A549 (cell line): ENCODE measurements at regions not wholly inside any gene's neighbourhood (a gene's known extent, or its start where the extent isn't known, plus 50 kb on each side); places are given as distances from the start of the nearest gene placed in this dataset.

Source experiments
- ATAC-seq, 2 experiments: fragments of 200-7000 bp in 1 of 2; fragments of >200 bp in 1 of 2; cut with Nextera tagmentation in 1 of 2; cut with Tn5 transposase in 1 of 2; 3 replicates each; pipeline versions ENCODE4 v1.8.0 to v1.9.1; 2018 to 2020; ENCODE audit warnings: mild to moderate bottlenecking in 1 of 2, moderate library complexity in 1 of 2
- CTCF ChIA-PET: fragments of 300-600 bp; sonication (Branson Sonifier 250); formaldehyde crosslinking; extraction: SDS; loops from one replicate; lab custom pipeline; 2021; ENCODE audit warnings: antibody characterized with exemption, inconsistent platforms; lab: Yijun Ruan, JAX
- POLR2A ChIA-PET: fragments of 350-600 bp; formaldehyde crosslinking; extraction: SDS; loops from one replicate; lab custom pipeline; 2021; ENCODE audit warnings: antibody characterized with exemption, inconsistent platforms; lab: Yijun Ruan, JAX
- DNase-seq, 2 experiments: peaks; one replicate each; pipeline versions ENCODE4 v3.0.0 to v3.0.0-alpha.2; 2011 to 2016; ENCODE audit warnings: low read depth in 1 of 2, low spot score in 1 of 2
- FAIRE-seq: peaks from 2 replicates; lab custom pipeline; 2011; peaks lifted over from hg19 to GRCh38; lab: Jason Lieb, UNC
- H3K27ac ChIP-seq, 2 experiments: fragments of >200 bp; sonication (Bioruptor Twin); formaldehyde crosslinking; 3 replicates each; pipeline ENCODE4 v1.5.1; 2016 to 2017
- H3K4me1 ChIP-seq: fragments of >200 bp; sonication (Bioruptor Twin); formaldehyde crosslinking; 3 replicates; pipeline ENCODE4 v1.6.1; 2016
- H3K4me2 ChIP-seq: fragments of >200 bp; sonication (Bioruptor Twin); formaldehyde crosslinking; 3 replicates; pipeline ENCODE4 v1.6.1; 2016
- H3K4me3 ChIP-seq: fragments of >200 bp; sonication (Bioruptor Twin); formaldehyde crosslinking; 3 replicates; pipeline ENCODE4 v1.5.1; 2016
- H3K9me3 ChIP-seq: fragments of >200 bp; sonication (Bioruptor Twin); formaldehyde crosslinking; 3 replicates; pipeline ENCODE4 v1.6.1; 2016
- BHLHE40 ChIP-seq: IDR thresholded peaks from 2 replicates; pipeline ENCODE4 v1.6.1; 2012; ENCODE audit warnings: low read depth, low read length, inconsistent platforms
- CHD4 ChIP-seq: fragments of 200-600 bp; sonication (generic); IDR thresholded peaks from 2 replicates; pipeline ENCODE4 v1.6.1; 2016; ENCODE audit warnings: antibody characterized with exemption, mild to moderate bottlenecking, borderline replicate concordance
- EHF ChIP-seq: fragments of 250-450 bp; sonication (Bioruptor Pico); IDR thresholded peaks from 2 replicates; pipeline ENCODE4 v1.5.0; 2020; ENCODE audit warnings: mild to moderate bottlenecking
- FOSB ChIP-seq: fragments of 250-450 bp; sonication (Bioruptor Pico); IDR thresholded peaks from 2 replicates; pipeline ENCODE4 v1.5.0; 2020; ENCODE audit warnings: mild to moderate bottlenecking, moderate library complexity
- FOXS1 ChIP-seq: fragments of 250-450 bp; sonication (Bioruptor Pico); IDR thresholded peaks from 2 replicates; pipeline ENCODE4 v1.5.0; 2020; ENCODE audit warnings: mild to moderate bottlenecking, moderate library complexity
- HDAC2 ChIP-seq: fragments of 200-600 bp; sonication (generic); IDR thresholded peaks from 2 replicates; pipeline ENCODE4 v1.6.1; 2016
- HEYL ChIP-seq: fragments of 250-450 bp; sonication (Bioruptor Pico); IDR thresholded peaks from 2 replicates; pipeline ENCODE4 v1.8.0; 2021; ENCODE audit warnings: mild to moderate bottlenecking, moderate library complexity
- HOXB13 ChIP-seq: fragments of 250-450 bp; sonication (Bioruptor Pico); IDR thresholded peaks from 2 replicates; pipeline ENCODE4 v1.5.0; 2020; ENCODE audit warnings: low read depth, mild to moderate bottlenecking, moderate library complexity
- JUNB ChIP-seq: fragments of >200 bp; sonication (Bioruptor Twin); formaldehyde crosslinking; IDR thresholded peaks from 2 replicates; pipeline ENCODE4 v1.6.1; 2016
- MAFK ChIP-seq: fragments of 450-650 bp; IDR thresholded peaks from 2 replicates; pipeline ENCODE4 v1.6.1; 2014; ENCODE audit not compliant: partially characterized antibody
- MYC ChIP-seq: IDR thresholded peaks from 2 replicates; pipeline ENCODE4 v1.6.1; 2012; ENCODE audit warnings: mild to moderate bottlenecking, inconsistent platforms, low read length, improper control_type of control experiment, borderline replicate concordance
- NR3C1 ChIP-seq: fragments of >200 bp; sonication (Bioruptor Twin); formaldehyde crosslinking; IDR thresholded peaks from 3 replicates; pipeline ENCODE4 v1.6.1; 2017
- PHF8 ChIP-seq: fragments of 200-600 bp; sonication (generic); IDR thresholded peaks from 2 replicates; pipeline ENCODE4 v1.6.1; 2016; ENCODE audit warnings: low read depth, mild to moderate bottlenecking, antibody characterized with exemption, moderate library complexity, borderline replicate concordance
- POLR2AphosphoS2 ChIP-seq: conservative IDR thresholded peaks from 2 replicates; pipeline ENCODE4 v1.6.1; 2012; ENCODE audit warnings: low read length, improper control_type of control experiment, inconsistent platforms
- RARB ChIP-seq: fragments of 250-450 bp; sonication (Bioruptor Pico); IDR thresholded peaks from 2 replicates; pipeline ENCODE4 v1.8.0; 2021; ENCODE audit warnings: mild to moderate bottlenecking, moderate library complexity
- RCOR1 ChIP-seq: fragments of 150-350 bp; IDR thresholded peaks from 2 replicates; pipeline ENCODE4 v1.6.1; 2014; ENCODE audit warnings: antibody characterized with exemption, low read length, low read depth
- RFX5 ChIP-seq: fragments of 450-650 bp; IDR thresholded peaks from 2 replicates; pipeline ENCODE4 v1.7.1; 2014; ENCODE audit warnings: antibody characterized with exemption, mild to moderate bottlenecking, moderate library complexity
- RNF2 ChIP-seq: fragments of 200-600 bp; sonication (generic); IDR thresholded peaks from 2 replicates; pipeline ENCODE4 v1.6.1; 2016; ENCODE audit warnings: low read depth, mild to moderate bottlenecking, antibody characterized with exemption, moderate library complexity, borderline replicate concordance
- ZC3H11A ChIP-seq: fragments of 450-650 bp; IDR thresholded peaks from 2 replicates; pipeline ENCODE4 v1.6.1; 2014; ENCODE audit warnings: antibody characterized with exemption, mild to moderate bottlenecking
- WGBS: methylation state at CpG from one replicate; pipeline ENCODE4 v1.1.6; 2017; ENCODE audit errors: missing lambda C conversion rate; 5-methylcytosine and 5-hydroxymethylcytosine counted together
- TF ChIP-seq, protein P1 (sequence below): fragments of >200 bp; sonication (Bioruptor Twin); formaldehyde crosslinking; IDR thresholded peaks from 3 replicates; pipeline ENCODE4 v1.6.1; 2016
- TF ChIP-seq, protein P2 (sequence below): fragments of >200 bp; sonication (Bioruptor Twin); formaldehyde crosslinking; IDR thresholded peaks from 3 replicates; pipeline ENCODE4 v1.5.1; 2016
- TF ChIP-seq, protein P3 (sequence below): fragments of 250-450 bp; sonication (Bioruptor Pico); IDR thresholded peaks from 2 replicates; pipeline ENCODE4 v1.5.0; 2020; ENCODE audit warnings: low read depth, mild to moderate bottlenecking, moderate library complexity
- TF ChIP-seq, protein P4 (sequence below): fragments of >200 bp; sonication (Bioruptor Twin); formaldehyde crosslinking; IDR thresholded peaks from 2 replicates; pipeline ENCODE4 v1.6.1; 2016
- TF ChIP-seq, protein P5 (sequence below): fragments of 200-600 bp; sonication (generic); IDR thresholded peaks from 2 replicates; pipeline ENCODE4 v1.6.1; 2016; ENCODE audit warnings: antibody characterized with exemption, mild to moderate bottlenecking, moderate library complexity

DNA sequence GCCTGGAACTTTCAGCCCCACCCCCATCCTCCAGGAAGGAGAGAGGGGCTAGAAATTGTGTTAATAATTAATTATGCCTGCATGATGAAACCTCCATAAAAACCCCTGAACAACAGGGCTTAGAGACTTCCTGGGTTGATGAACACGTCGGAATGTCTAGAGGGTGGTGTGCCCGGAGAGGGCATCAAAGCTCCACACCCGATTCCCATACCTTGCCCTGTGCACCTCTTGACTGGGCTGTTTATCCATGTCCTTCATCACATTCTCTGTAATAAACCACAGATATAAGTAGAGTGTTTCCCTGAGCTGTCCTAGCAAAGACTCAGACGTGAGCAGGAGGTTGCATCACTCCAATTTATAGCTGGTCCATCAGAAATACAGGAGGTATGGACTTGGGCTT, 624.0 kb downstream of the NPHP4 start:
- no peak for ATAC-seq
- no peak for FAIRE-seq
- no peaks in the 10 kb centered on the region for H3K9me3 ChIP-seq
- TF ChIP-seq JUNB (no peak), RNF2 (no peak)
- H3K4me1 ChIP-seq, result no peaks in the 10 kb centered on the region
- H3K4me2 ChIP-seq, result no peak overlapping the region
- 0% methylated on average over 5 of the region's 5 CpGs for WGBS
- H3K27ac ChIP-seq, result no peak overlapping the region
- CTCF ChIA-PET, result no interaction called here
- POLR2A ChIA-PET, result no interaction called here
- H3K4me3 ChIP-seq, result no peak overlapping the region
- no peak for DNase-seq

DNA sequence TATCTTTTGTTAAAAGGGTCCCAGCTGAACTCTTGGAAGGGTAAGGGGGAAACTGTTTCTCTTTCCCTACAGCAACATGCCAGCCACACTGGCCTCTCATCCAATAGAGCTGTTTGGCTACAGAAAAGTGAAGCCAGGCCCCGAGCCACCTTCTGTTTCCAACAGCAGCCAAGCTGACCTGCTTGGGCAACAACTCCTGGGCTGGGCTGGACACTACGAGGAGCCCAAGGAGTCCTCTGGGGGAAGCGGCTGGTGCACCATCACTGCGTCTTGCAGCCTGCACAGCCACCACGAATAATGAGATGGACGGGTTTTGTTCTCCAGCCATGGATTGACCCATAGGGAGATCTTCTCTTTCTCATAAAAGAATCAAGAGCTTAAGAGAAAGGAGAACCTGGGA, 624.9 kb downstream of the NPHP4 start:
- H3K4me3 ChIP-seq, result no peak overlapping the region
- ATAC-seq (no peak), FAIRE-seq (no peak), DNase-seq (no peak)
- no peak overlapping the region for H3K27ac ChIP-seq
- no peaks in the 10 kb centered on the region for H3K4me1 ChIP-seq
- H3K9me3 ChIP-seq, result no peaks in the 10 kb centered on the region
- 6% methylated on average over 6 of the region's 6 CpGs for WGBS
- TF ChIP-seq RARB (CRISPR knock-in tag) (no peak), HOXB13 (CRISPR knock-in tag) (no peak), MYC (no peak), JUNB (no peak), HDAC2 (no peak), BHLHE40 (no peak), ZC3H11A (no peak), HEYL (CRISPR knock-in tag) (no peak), NR3C1 (no peak), FOXS1 (CRISPR knock-in tag) (no peak), FOSB (CRISPR knock-in tag) (no peak), RCOR1 (no peak), RFX5 (no peak)
- TF ChIP-seq, protein P1, sequence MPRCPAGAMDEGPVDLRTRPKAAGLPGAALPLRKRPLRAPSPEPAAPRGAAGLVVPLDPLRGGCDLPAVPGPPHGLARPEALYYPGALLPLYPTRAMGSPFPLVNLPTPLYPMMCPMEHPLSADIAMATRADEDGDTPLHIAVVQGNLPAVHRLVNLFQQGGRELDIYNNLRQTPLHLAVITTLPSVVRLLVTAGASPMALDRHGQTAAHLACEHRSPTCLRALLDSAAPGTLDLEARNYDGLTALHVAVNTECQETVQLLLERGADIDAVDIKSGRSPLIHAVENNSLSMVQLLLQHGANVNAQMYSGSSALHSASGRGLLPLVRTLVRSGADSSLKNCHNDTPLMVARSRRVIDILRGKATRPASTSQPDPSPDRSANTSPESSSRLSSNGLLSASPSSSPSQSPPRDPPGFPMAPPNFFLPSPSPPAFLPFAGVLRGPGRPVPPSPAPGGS, result no peak
- TF ChIP-seq, protein P2, sequence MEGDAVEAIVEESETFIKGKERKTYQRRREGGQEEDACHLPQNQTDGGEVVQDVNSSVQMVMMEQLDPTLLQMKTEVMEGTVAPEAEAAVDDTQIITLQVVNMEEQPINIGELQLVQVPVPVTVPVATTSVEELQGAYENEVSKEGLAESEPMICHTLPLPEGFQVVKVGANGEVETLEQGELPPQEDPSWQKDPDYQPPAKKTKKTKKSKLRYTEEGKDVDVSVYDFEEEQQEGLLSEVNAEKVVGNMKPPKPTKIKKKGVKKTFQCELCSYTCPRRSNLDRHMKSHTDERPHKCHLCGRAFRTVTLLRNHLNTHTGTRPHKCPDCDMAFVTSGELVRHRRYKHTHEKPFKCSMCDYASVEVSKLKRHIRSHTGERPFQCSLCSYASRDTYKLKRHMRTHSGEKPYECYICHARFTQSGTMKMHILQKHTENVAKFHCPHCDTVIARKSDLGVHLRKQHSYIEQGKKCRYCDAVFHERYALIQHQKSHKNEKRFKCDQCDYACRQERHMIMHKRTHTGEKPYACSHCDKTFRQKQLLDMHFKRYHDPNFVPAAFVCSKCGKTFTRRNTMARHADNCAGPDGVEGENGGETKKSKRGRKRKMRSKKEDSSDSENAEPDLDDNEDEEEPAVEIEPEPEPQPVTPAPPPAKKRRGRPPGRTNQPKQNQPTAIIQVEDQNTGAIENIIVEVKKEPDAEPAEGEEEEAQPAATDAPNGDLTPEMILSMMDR, result no peak
- TF ChIP-seq, protein P3, sequence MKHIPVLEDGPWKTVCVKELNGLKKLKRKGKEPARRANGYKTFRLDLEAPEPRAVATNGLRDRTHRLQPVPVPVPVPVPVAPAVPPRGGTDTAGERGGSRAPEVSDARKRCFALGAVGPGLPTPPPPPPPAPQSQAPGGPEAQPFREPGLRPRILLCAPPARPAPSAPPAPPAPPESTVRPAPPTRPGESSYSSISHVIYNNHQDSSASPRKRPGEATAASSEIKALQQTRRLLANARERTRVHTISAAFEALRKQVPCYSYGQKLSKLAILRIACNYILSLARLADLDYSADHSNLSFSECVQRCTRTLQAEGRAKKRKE (CRISPR knock-in tag), result no peak
- ChIA-PET POLR2A (no interaction called here), CTCF (no interaction called here)
- no peak overlapping the region for H3K4me2 ChIP-seq

DNA sequence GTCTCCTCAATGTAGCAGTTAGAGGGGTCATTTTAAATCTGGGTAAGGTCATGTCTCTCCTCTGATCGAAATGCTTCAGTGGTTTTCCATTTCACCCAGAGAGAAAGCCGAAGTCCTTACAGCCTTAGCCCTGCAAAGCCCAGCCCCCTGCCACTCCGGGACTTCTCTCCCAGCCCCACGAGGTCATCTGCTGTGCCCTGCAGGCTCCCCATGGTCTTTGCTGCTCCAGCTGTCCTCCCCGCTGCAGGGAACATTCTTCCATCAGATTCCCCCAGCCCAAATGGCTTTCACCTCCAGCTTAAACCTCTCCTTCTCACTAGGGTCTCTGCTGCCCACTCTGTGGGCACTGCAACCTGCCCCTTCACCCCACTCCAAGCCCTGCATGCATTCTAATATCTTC, 626.5 kb downstream of the NPHP4 start:
- Histone ChIP-seq H3K27ac (no peak overlapping the region), H3K4me3 (no peak overlapping the region), H3K4me1 (no peaks in the 10 kb centered on the region)
- no peak for DNase-seq
- POLR2A ChIA-PET, result no interaction called here
- no peak for TF ChIP-seq JUNB
- TF ChIP-seq MAFK, result no peak
- no peak for TF ChIP-seq PHF8
- no peak for TF ChIP-seq EHF (CRISPR knock-in tag)
- TF ChIP-seq, protein P4, sequence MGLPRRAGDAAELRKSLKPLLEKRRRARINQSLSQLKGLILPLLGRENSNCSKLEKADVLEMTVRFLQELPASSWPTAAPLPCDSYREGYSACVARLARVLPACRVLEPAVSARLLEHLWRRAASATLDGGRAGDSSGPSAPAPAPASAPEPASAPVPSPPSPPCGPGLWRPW, result no peak
- TF ChIP-seq CHD4, result no peak
- TF ChIP-seq POLR2AphosphoS2, result no peak
- TF ChIP-seq, protein P5, sequence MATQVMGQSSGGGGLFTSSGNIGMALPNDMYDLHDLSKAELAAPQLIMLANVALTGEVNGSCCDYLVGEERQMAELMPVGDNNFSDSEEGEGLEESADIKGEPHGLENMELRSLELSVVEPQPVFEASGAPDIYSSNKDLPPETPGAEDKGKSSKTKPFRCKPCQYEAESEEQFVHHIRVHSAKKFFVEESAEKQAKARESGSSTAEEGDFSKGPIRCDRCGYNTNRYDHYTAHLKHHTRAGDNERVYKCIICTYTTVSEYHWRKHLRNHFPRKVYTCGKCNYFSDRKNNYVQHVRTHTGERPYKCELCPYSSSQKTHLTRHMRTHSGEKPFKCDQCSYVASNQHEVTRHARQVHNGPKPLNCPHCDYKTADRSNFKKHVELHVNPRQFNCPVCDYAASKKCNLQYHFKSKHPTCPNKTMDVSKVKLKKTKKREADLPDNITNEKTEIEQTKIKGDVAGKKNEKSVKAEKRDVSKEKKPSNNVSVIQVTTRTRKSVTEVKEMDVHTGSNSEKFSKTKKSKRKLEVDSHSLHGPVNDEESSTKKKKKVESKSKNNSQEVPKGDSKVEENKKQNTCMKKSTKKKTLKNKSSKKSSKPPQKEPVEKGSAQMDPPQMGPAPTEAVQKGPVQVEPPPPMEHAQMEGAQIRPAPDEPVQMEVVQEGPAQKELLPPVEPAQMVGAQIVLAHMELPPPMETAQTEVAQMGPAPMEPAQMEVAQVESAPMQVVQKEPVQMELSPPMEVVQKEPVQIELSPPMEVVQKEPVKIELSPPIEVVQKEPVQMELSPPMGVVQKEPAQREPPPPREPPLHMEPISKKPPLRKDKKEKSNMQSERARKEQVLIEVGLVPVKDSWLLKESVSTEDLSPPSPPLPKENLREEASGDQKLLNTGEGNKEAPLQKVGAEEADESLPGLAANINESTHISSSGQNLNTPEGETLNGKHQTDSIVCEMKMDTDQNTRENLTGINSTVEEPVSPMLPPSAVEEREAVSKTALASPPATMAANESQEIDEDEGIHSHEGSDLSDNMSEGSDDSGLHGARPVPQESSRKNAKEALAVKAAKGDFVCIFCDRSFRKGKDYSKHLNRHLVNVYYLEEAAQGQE, result no peak
- TF ChIP-seq FOSB (CRISPR knock-in tag), result no peak
- TF ChIP-seq, all 56 proteins: peak for 0
- no peak for ATAC-seq
- Histone ChIP-seq H3K4me2 (no peak overlapping the region), H3K9me3 (no peaks in the 10 kb centered on the region)
- no peak for FAIRE-seq
- WGBS, result 4% methylated on average over 5 of the region's 5 CpGs
- CTCF ChIA-PET, result no interaction called here
